H9 (cell line): ENCODE measurements at regions not wholly inside any gene's neighbourhood (a gene's known extent, or its start where the extent isn't known, plus 50 kb on each side); places are given as distances from the start of the nearest gene placed in this dataset.

ENCODE experiments used
- DNase-seq: peaks from one replicate; pipeline ENCODE4 v3.0.0-alpha.2; 2017
- H2AFZ ChIP-seq: one replicate; pipeline ENCODE4 v1.6.1; 2013; ENCODE audit warnings: mild to moderate bottlenecking, low read length, control low read depth, moderate library complexity
- H2AK5ac ChIP-seq: 2 replicates; pipeline ENCODE4 v1.6.1; 2013; ENCODE audit warnings: low read length, control low read depth, mixed read lengths; ENCODE audit not compliant: insufficient read length
- H2BK120ac ChIP-seq: one replicate; pipeline ENCODE4 v1.6.1; 2013; ENCODE audit warnings: low read depth, mild to moderate bottlenecking, low read length, control low read depth, inconsistent platforms; ENCODE audit not compliant: poor library complexity, severe bottlenecking
- H2BK12ac ChIP-seq: 2 replicates; pipeline ENCODE4 v1.6.1; 2013; ENCODE audit warnings: low read length, control low read depth, mixed read lengths, low read depth; ENCODE audit not compliant: insufficient read length
- H2BK15ac ChIP-seq: 2 replicates; pipeline ENCODE4 v1.6.1; 2013; ENCODE audit warnings: low read depth, low read length, control low read depth
- H2BK20ac ChIP-seq: one replicate; pipeline ENCODE4 v1.6.1; 2013; ENCODE audit warnings: low read depth, mild to moderate bottlenecking, low read length, control low read depth, inconsistent platforms; ENCODE audit not compliant: poor library complexity, severe bottlenecking
- H2BK5ac ChIP-seq: 2 replicates; pipeline ENCODE4 v1.6.1; 2013; ENCODE audit warnings: low read length, control low read depth, mixed read lengths; ENCODE audit not compliant: insufficient read length
- H3K14ac ChIP-seq: 2 replicates; pipeline ENCODE4 v1.6.1; 2013; ENCODE audit warnings: low read length, control low read depth; ENCODE audit not compliant: insufficient read depth
- H3K18ac ChIP-seq: 2 replicates; pipeline ENCODE4 v1.6.1; 2013; ENCODE audit warnings: low read depth, mild to moderate bottlenecking, mixed read lengths, low read length, control low read depth; ENCODE audit not compliant: insufficient read length
- H3K23ac ChIP-seq: 2 replicates; pipeline ENCODE4 v1.6.1; 2013; ENCODE audit warnings: low read length, control low read depth, mixed read lengths, low read depth; ENCODE audit not compliant: insufficient read length
- H3K23me2 ChIP-seq: 2 replicates; pipeline ENCODE4 v1.6.1; 2013; ENCODE audit warnings: low read depth, mild to moderate bottlenecking, mixed read lengths, low read length, control low read depth; ENCODE audit not compliant: insufficient read length, poor library complexity, severe bottlenecking
- H3K27ac ChIP-seq: 2 replicates; pipeline ENCODE4 v1.5.1; 2013; ENCODE audit warnings: low read length, control low read depth, mixed read lengths, low read depth; ENCODE audit not compliant: insufficient read length
- H3K27me3 ChIP-seq: 2 replicates; pipeline ENCODE4 v1.6.1; 2013; ENCODE audit warnings: low read length, control low read depth, inconsistent platforms; ENCODE audit not compliant: insufficient read depth
- H3K4ac ChIP-seq: 2 replicates; pipeline ENCODE4 v1.6.1; 2013; ENCODE audit warnings: low read depth, mild to moderate bottlenecking, control low read depth, inconsistent platforms, low read length, moderate library complexity
- H3K4me1 ChIP-seq: 2 replicates; pipeline ENCODE4 v1.6.1; 2013; ENCODE audit warnings: low read length, control low read depth, inconsistent platforms; ENCODE audit not compliant: insufficient read depth
- H3K4me2 ChIP-seq: 2 replicates; pipeline ENCODE4 v1.6.1; 2013; ENCODE audit warnings: low read length, control low read depth, mixed read lengths; ENCODE audit not compliant: insufficient read length, insufficient read depth
- H3K56ac ChIP-seq: 2 replicates; pipeline ENCODE4 v1.6.1; 2013; ENCODE audit warnings: low read depth, mild to moderate bottlenecking, mixed read lengths, low read length, control low read depth; ENCODE audit not compliant: insufficient read length
- H3K79me1 ChIP-seq: 2 replicates; pipeline ENCODE4 v1.6.1; 2013; ENCODE audit warnings: low read depth, mild to moderate bottlenecking, moderate library complexity, low read length, control low read depth, inconsistent platforms; ENCODE audit not compliant: insufficient read depth, poor library complexity, severe bottlenecking
- H3K79me2 ChIP-seq: 2 replicates; pipeline ENCODE4 v1.6.1; 2013; ENCODE audit warnings: low read length, control low read depth, inconsistent platforms; ENCODE audit not compliant: insufficient read depth
- H3K9ac ChIP-seq: 2 replicates; pipeline ENCODE4 v1.6.1; 2013; ENCODE audit warnings: low read length, control low read depth, mixed read lengths; ENCODE audit not compliant: insufficient read length; ENCODE audit errors: extremely low read depth
- H3K9me3 ChIP-seq: one replicate; pipeline ENCODE4 v1.6.1; 2013; ENCODE audit warnings: low read depth, low read length, inconsistent platforms; ENCODE audit not compliant: control insufficient read depth
- H3T11ph ChIP-seq: one replicate; pipeline ENCODE4 v1.6.1; 2013; ENCODE audit warnings: mild to moderate bottlenecking, low read length, control low read depth, inconsistent platforms
- H4K20me1 ChIP-seq: one replicate; pipeline ENCODE4 v1.6.1; 2013; ENCODE audit not compliant: control insufficient read depth, insufficient read length, insufficient read depth
- H4K5ac ChIP-seq: 2 replicates; pipeline ENCODE4 v1.6.1; 2013; ENCODE audit warnings: low read depth, mild to moderate bottlenecking, mixed read lengths, low read length, control low read depth; ENCODE audit not compliant: insufficient read length
- H4K8ac ChIP-seq: replicated peaks from 2 replicates; pipeline ENCODE4 v1.6.1; 2013; ENCODE audit warnings: low read length, control low read depth, mixed read lengths, low read depth; ENCODE audit not compliant: insufficient read length
- H4K91ac ChIP-seq: 2 replicates; pipeline ENCODE4 v1.6.1; 2013; ENCODE audit warnings: low read depth, mild to moderate bottlenecking, moderate library complexity, mixed read lengths, low read length, control low read depth; ENCODE audit not compliant: insufficient read length
- H3K27ac Mint-ChIP-seq, 3 experiments: 2 replicates in 2 of 3; 3 replicates in 1 of 3; pipeline ENCODE4 v1.8.0; 2020 to 2021; ENCODE audit warnings: mixed read lengths in 3 of 3, mild to moderate bottlenecking in 1 of 3, moderate library complexity in 1 of 3
- H3K27me3 Mint-ChIP-seq: 2 replicates; pipeline ENCODE4 v1.8.0; 2021; ENCODE audit warnings: low read depth, mild to moderate bottlenecking, moderate library complexity, mixed read lengths
- H3K36me3 Mint-ChIP-seq, 3 experiments: 2 replicates in 2 of 3; 3 replicates in 1 of 3; pipeline ENCODE4 v1.8.0; 2020 to 2021; ENCODE audit warnings: low read depth in 3 of 3, mixed read lengths in 3 of 3; ENCODE audit not compliant: insufficient read depth in 1 of 3
- H3K4me1 Mint-ChIP-seq, 2 experiments: 2 replicates each; pipeline ENCODE4 v1.8.0; 2020; ENCODE audit warnings: mixed read lengths in 2 of 2
- H3K4me3 Mint-ChIP-seq, 2 experiments: 2 replicates in 1 of 2; 3 replicates in 1 of 2; pipeline ENCODE4 v1.8.0; 2020 to 2021; ENCODE audit warnings: mild to moderate bottlenecking in 2 of 2, mixed read lengths in 2 of 2, moderate library complexity in 1 of 2
- H3K9me3 Mint-ChIP-seq, 2 experiments: 2 replicates in 1 of 2; 3 replicates in 1 of 2; pipeline ENCODE4 v1.8.0; 2020; ENCODE audit warnings: mild to moderate bottlenecking in 2 of 2, mixed read lengths in 2 of 2, moderate library complexity in 1 of 2
- CTCF ChIP-seq: fragments of 200-600 bp; sonication (generic); conservative IDR thresholded peaks from 3 replicates; pipeline ENCODE4 v1.8.0; 2021; ENCODE audit warnings: antibody characterized with exemption, mild to moderate bottlenecking
- WGBS: extraction: QIAGEN DNeasy Blood & Tissue Kit; methylation state at CpG from one replicate; pipeline ENCODE4 v1.1.7; 2013; ENCODE audit warnings: missing lambda C conversion rate, low lambda C conversion rate, mixed read lengths; ENCODE audit not compliant: insufficient read length; ENCODE audit errors: extremely low coverage; 5-methylcytosine and 5-hydroxymethylcytosine counted together

- H3K27ac ChIP-seq, result no peak overlapping the region
- H2BK15ac ChIP-seq, result no peak overlapping the region
- H3K27me3 ChIP-seq, result no peaks in the 10 kb centered on the region
- H3K23ac ChIP-seq, result no peak overlapping the region
- no peak overlapping the region for H2BK5ac ChIP-seq
- H2BK20ac ChIP-seq, result no peak overlapping the region
- DNase-seq, result no peak
- H4K91ac ChIP-seq, result no peak overlapping the region
- H2BK120ac ChIP-seq, result no peak overlapping the region
- no peaks in the 10 kb centered on the region for H3K9me3 ChIP-seq
- no peak overlapping the region for H3K4me2 ChIP-seq
- peaks cover 2% of the 10 kb centered on the region for H3K23me2 ChIP-seq
- no peak overlapping the region for H3T11ph ChIP-seq
- no peak overlapping the region for H3K14ac ChIP-seq
- TF ChIP-seq CTCF, result no peak
- H3K27ac Mint-ChIP-seq, result no peak overlapping the region; a peak in 1 of 7 replicates
- H2AK5ac ChIP-seq, result no peak overlapping the region
- no peaks in the 10 kb centered on the region for H4K20me1 ChIP-seq
- no peak overlapping the region for H3K56ac ChIP-seq
- H2BK12ac ChIP-seq, result no peak overlapping the region
- no peaks in the 10 kb centered on the region for H3K79me2 ChIP-seq
- no peaks in the 10 kb centered on the region for H3K79me1 ChIP-seq
- no peak overlapping the region for H4K5ac ChIP-seq
- H3K27me3 Mint-ChIP-seq, result peaks cover 2% of the 10 kb centered on the region; the same call in 1 of the 2 replicates
- WGBS, result no CpG with 5 or more reads among the region's 2 CpGs
- H3K9me3 Mint-ChIP-seq, result peaks cover 1 to 6% of the 10 kb centered on the region in 2 experiments; a peak in 3 of 5 replicates
- H3K4me3 Mint-ChIP-seq, result no peak overlapping the region
- H3K9ac ChIP-seq, result no peak overlapping the region
- H4K8ac ChIP-seq, result no peak overlapping the region
- no peak overlapping the region for H3K4ac ChIP-seq
- H3K4me1 Mint-ChIP-seq, result peaks cover 27 to 36% of the 10 kb centered on the region in 2 experiments
- H3K4me1 ChIP-seq, result peaks cover 8% of the 10 kb centered on the region; the same call in 1 of the 2 replicates
- no peak overlapping the region for H2AFZ ChIP-seq
- no peaks in the 10 kb centered on the region for H3K36me3 Mint-ChIP-seq
- H3K18ac ChIP-seq, result no peak overlapping the region
Measured at GRCh38 chr20:41770965-41771364, 152.8 kb upstream of the CHD6 start.
